HG03280 (cell line): ENCODE measurements at regions not wholly inside any gene's neighbourhood (a gene's known extent, or its start where the extent isn't known, plus 50 kb on each side); places are given as distances from the start of the nearest gene placed in this dataset.

Experiments used
- ATAC-seq: cut with Tn5 transposase; IDR thresholded peaks from one replicate; pipeline ENCODE4 v1.9.1; 2021; ENCODE audit warnings: mild to moderate bottlenecking, moderate library complexity; ENCODE audit not compliant: unreplicated experiment

DNA sequence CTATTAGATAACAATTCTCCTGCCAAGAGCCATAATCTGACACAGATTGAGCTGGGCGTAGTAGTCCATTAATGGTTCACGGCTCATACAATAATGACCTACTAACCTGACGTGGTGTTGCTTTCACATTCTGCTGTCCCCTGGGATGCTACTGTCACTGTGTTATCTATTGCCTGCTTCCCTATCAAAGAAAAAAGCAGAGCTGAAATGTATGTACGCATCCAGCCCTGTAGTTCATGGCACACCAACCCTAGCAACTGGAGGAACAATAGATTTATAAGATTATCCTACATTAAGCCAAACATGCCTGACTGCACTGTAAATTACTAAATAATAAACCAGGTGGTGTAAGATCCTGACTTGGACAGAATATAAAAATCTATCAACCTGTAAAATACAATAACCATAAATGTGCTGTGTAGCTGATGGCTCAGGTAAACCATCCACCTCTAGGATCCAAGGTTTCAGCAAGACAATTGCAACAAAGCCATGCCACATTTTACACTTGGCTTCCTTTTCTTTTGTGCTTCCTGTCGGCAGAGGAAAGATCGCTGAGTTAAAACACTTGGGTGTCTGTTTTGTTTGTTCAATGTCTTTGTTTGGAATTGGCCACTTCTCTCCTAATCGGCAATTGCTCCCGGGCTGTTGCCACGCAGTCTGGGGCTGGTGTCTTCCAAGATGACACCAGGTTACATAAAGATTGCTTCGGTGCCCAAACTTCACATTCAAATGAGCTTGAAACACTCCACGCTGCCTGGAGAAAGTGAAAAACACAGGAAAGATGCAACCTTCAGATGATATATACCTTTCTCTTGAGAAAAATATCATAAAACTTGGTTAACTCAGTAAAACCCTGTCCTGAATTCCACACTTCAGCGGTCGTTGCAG is 143.9 kb upstream of the MGMT start:
- ATAC-seq = no peak

DNA sequence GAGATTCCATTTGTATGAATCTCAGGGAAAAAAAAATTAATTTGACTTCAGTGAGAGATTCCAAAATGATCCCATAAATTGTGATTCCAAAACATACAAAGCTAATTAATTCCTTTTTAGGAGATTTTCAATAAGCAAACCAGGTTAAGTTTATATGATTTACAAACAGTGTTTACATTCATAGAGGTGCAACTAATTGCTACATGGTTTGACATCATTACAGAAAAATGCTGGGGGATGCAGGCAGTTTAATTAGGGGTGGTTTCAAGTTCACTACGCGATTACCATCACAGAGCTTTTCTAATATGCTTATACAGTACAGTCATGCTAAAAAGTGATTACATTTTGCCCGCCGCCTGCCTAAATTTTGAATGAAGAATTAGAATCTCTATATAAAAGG is 143.2 kb upstream of the MGMT start:
- no peak for ATAC-seq

DNA sequence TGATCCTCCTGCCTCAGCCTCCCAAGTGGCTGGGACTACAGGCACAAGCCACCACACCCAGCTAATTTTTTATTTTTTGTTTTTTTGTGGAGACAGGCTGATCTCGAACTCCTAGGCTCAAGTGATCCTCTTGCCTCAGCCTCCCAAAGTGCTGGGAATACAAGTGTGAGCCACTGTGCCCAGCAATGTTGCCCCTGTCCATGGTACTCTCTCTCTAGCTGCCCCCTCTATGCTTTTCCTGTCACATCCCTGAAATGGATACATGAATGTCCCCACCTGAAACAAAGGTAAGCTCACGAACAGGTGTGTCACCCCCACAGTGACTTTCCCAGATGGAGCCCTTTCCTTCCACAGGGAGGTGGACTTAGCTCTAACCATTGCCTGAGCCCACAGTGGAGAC is 141.1 kb upstream of the MGMT start:
- no peak for ATAC-seq

DNA sequence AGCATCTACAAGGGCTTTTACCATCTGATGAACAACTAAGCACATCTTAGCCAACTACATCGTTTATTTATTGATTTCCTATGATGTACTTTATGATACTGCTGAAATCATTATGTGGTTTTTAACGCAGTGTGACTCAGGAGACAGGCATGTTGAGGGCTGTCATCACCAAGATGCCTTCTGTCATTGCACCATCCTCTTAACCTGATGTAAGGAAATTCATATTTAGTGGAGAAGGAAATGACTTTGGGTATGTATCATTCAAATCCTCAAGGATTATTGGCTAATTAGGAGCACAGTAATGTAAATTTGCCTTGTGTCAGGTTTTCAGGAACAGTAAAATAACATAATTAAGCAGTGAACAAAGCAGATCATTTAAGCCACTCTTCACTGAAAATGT is 138.5 kb upstream of the MGMT start:
- no peak for ATAC-seq

GRCh38 chr10:129329385-129330055 is 137.5 kb upstream of the MGMT start:
- ATAC-seq = no peak

GRCh38 chr10:129330211-129330610 is 136.8 kb upstream of the MGMT start:
- ATAC-seq = no peak

GRCh38 chr10:129331207-129331838 is 135.7 kb upstream of the MGMT start:
- no peak for ATAC-seq

DNA sequence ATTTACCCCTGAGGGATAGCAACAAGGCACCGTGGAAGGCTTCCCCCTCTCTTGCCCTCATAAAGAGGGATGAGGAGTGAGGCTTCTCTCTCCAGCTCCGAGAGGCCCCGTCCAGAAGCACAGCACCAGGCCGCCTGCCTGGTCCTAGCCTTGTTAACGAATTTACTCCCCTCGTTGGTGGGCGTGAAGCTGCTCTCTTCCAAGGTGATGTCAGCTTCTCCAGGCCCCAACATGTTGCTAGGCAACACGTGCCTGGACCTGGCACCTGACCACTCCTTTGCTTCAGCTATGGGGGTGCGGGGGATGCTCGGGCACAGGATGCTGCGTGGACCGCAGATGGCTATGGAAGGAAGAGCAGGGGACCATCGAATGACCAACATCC is 135.2 kb upstream of the MGMT start:
- ATAC-seq = no peak

GRCh38 chr10:129332476-129332875 is 134.6 kb upstream of the MGMT start:
- ATAC-seq = no peak

DNA sequence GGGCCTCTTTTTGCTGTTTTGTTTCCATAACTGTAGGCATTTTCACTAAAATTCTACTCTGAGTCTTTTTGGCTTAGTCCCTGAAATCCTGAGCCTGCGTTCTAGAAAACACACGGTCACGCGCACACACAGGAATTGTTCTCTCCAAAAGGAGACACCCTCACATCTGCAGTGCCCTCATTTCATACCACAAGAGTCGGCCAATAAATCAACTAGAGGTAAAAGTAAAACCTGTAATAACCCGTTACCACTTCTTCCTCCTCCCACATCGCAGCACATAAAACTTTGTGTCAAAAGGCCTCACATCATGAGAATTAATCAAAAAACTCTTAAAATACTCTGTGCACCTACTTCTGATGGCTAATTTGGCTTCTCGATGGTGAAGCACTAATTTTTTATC is 133.3 kb upstream of the MGMT start:
- ATAC-seq = no peak

GRCh38 chr10:129334266-129334665 is 132.8 kb upstream of the MGMT start:
- no peak for ATAC-seq

DNA sequence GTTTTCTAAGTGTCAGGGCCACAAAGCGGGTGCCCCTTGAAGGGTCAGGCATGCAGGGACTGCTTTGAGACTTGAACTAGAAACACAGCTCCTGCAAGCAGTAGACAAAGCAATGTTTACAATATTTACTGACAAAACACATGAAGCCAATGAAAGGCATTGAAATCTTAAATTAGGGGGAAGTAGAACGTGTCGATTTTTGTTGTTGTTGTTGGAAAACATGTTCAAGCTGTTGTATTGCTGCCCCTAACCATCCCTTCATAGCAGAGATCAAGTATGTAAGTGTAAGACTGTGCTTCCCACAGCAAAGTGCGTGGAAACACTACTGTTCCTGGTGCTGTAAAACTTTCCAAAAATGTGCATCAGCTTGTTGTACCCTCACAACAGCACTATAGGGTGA is 131.6 kb upstream of the MGMT start:
- no peak for ATAC-seq

DNA sequence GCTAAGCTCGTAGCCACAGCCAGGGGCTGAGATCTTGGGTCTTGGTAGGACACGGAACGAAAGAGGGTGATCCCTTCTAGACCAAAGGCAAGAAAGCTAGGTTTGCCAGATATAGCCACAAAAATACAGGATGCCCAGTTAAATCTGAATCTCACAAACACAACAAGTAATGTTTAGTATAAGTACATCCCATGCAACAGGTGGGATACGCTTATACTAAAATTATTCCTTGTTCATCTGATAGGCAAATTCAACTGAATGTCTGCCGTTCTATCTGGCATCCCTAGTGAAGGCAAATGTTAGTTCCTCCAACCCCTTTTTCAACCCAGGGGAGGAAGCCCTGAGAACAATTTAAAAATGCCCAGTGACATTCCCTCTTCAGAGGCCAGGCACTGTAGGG is 131.1 kb upstream of the MGMT start:
- ATAC-seq = no peak

DNA sequence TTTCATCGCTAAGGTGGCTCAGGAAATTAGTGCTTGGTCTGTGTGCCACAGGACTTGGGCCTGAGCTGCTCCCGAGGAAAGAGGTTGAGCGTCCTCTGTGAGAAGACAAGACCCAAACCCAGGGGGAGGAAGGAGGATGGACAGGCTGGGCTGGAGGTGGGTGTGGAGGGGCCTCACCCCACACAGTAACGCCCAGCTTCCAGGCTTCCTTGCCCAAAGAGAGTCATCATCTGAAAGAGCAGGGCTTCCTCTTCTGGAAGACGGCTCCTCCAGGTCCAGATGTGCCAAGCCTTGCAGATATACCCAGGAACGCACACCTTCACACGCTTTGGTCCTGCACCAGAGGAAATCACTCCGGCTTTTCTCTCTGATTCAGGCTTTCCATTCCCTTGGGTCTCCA is 127.8 kb upstream of the MGMT start:
- ATAC-seq = no peak

DNA sequence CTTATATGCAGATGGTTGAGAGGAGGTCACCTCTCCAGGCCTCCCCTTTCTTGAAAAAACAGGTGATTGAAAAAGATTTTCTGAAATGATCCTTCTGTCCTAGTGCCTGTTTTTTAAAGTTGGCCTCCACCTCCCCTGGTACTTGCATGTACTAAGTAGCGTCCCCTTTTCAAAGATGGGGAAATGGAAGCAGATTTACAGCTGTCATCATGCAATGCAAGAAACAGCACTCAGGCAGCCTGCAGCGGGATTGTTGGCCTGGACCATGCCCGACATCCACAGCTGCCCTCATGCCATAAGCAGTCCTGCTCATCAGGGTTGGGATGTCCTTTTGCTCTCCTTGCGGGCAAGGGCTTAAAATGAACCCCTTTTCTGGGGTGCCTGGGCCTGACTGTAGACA is 127.2 kb upstream of the MGMT start:
- no peak for ATAC-seq

DNA sequence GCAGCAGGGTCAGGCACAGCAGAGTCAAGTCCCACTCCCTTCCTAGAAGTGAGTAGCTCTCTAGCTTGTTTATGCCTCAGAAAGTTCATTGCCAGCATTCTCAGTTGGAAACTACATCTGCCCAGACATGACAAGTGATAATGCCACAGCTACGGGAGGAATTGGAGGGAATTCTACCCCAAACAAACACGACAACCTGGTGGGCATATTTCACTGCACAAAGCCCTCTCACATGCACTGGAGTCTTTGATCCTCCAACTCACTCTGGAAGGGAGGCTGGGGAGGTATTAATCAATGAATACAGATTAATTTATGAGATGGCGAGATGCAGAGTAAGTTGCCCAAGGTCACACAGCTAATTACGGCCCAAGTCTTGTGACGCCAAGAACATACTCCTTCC is 126.0 kb upstream of the MGMT start:
- ATAC-seq = no peak

GRCh38 chr10:129342385-129342784 is 124.7 kb upstream of the MGMT start:
- no peak for ATAC-seq

- no peak for ATAC-seq
Observed at GRCh38 chr10:129343141-129343540, 123.9 kb upstream of the MGMT start.

- no peak for ATAC-seq
Observed at GRCh38 chr10:129344103-129344502, 122.9 kb upstream of the MGMT start.

GRCh38 chr10:129344731-129345355 is 122.2 kb upstream of the MGMT start:
- no peak for ATAC-seq

- no peak for ATAC-seq
Observed at GRCh38 chr10:129345763-129346162, 121.3 kb upstream of the MGMT start.

DNA sequence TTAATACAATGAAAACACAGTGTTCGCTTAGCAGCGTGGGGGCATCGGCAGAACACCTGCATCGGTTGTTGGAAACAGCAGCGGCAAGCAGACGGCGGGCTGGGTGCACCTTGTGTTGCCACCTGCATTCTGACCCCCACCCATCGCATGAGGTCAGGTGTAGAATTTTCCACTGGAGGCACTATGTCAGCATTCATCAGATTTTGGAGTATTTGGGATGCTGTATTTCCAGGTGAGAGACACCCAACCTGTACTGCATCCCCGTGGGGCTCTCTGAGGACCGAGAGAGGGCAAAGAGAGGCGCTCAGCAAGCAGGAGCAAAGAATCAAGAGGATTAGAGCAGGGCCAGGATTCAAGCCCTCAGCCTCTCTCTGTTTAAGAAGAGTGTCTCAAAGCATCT is 116.4 kb upstream of the MGMT start:
- ATAC-seq = no peak
